ENCODE measurements at regions not wholly inside any gene's neighbourhood (a gene's known extent, or its start where the extent isn't known, plus 50 kb on each side); places are given as distances from the start of the nearest gene placed in this dataset.
A peak's percentile ranks its signal among the peaks of the same experiment; 100 is the strongest.
"Not testable (repeated sequence)": the region's sequence is repeated elsewhere in the genome, so short reads cannot be mapped to it uniquely, and the experiment has no call there.

DNA sequence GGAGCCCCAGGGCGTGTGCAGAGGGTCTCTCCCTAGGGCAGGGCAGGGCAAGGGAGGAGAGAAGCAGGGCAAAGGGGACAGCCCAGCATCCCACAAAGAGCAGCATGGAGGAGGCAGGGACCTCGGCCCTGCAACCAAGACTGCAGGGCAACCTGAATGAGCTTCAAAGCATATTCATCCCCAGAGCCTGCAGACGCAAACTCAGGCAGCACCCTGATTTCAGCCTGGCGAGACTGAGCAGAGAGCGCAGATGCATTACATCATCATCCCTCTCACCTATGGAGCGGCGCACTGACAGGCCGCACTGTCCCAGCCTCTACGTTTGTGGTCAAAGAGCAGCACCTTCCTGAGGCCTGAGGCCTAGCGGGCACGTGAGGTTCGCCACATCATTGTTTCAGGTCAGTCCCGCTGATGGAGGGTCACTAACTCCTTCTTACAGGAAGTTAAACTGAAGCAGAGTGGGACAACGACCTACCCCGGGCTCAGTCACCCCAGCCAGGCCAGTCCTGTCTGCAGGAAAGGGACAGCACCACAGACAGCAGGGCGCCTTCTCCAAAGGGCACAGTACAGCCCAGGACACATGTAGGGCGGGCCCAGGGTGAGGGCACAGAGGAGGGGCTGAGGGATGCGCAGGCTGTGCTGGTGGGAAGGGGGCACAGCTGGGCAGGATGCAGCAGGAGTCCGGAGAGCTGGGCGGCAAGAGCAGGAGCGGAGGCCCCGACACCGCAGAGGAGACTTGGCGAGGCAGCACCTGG lies 67.2 kb upstream of the RAB6C start:
- DNase-seq (ENCODE audit: low spot score) = no peak

DNA sequence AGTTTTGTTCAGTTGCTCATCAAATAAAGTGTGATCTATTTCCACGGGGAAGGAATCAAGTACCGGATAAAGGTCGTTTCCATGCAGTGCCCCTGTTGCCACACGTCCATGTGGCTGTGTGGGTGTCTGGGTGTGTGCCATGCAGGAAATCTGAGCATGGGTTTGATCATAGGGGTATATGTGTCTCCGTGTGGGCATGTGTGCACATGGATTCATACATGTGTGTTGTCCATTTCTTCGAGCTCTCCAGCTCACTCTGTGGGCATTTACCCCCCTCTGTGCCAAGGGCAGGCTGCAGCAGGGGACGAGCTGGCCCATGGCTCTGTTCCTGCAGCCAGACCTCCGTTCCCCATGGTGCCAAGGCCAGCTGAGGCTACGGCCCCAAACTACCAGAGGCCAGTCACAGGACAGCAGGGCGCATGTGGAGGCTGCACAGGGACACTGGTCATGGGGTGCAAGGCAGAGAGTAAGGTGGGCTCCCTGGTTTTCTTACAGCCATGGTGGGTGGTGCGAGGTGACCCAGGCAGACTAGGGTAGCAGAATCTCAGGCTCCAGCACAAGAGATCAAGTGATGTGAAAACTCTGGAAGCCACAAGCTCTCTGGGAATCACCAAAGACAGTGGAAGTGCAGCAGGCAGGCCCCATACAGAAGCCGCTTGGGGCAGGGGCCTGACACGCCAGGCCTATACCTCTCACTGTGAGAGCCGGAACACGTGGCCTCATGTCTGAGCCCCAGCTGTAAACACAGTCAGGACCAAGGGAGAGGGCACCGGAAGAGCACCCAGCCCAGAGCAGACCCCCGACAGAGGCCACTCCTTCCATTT lies 66.4 kb upstream of the RAB6C start:
- DNase-seq (ENCODE audit: low spot score) = no peak

DNA sequence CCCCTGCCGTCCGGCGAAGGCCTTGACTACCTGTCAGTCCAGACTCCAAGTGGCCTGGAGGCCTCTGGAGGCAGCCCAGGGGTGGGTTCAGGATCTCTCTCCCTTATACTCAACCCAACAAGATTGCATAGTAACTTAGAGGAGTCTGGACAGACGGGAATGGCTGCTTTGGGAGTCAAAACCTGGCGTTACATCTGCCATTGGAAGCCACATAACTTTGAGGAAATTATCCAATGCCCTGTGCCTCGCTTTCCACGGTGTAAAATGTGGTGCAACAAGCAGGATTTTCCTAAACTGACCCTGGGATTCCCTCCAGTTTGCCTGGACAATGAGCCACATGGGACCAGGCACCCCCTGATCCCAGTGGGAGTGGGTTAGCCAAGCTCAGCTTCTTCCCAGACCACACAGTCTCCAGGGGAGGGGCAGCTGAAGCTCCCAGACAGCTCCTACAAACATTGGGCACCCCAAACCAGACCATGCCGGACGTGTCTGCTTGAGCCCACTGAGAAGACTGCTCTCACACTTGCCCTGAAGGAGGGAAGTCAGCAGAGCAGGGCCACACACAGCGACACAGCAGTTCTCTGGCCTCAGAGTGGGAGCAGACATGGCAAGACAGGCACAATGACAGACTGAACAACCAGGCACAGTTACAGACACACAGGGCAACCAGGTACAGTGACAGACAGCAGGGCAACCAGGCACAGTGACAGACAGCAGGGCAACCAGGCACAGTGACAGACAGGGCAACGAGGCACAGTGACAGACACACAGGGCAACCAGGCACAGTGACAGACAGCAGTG lies 65.6 kb upstream of the RAB6C start:
- no peak for DNase-seq (ENCODE audit: low spot score)

DNA sequence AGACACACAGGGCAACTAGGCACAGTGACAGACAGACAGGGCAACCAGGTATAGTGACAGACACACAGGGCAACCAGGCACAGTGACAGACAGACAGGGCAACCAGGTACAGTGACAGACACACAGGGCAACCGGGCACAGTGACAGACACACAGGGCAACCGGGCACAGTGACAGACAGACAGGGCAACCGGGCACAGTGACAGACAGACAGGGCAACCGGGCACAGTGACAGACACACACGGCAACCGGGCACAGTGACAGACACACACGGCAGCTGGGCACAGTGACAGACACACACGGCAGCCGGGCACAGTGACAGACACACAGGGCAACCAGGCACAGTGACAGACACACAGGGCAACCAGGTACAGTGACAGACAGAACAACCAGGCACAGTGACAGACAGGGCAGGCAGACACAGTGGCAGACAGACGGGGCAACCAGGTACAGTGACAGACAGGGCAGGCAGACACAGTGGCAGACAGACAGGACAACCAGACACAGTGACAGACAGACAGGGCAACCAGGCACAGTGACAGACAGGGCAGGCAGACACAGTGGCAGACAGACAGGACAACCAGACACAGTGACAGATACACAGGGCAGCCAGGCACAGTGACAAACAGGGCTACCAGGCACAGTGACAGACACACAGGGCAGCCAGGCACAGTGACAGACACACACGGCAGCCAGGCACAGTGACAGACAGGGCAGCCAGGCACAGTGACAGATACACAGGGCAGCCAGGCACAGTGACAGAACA lies 64.7 kb upstream of the RAB6C start:
- DNase-seq (ENCODE audit: low spot score) = no peak

DNA sequence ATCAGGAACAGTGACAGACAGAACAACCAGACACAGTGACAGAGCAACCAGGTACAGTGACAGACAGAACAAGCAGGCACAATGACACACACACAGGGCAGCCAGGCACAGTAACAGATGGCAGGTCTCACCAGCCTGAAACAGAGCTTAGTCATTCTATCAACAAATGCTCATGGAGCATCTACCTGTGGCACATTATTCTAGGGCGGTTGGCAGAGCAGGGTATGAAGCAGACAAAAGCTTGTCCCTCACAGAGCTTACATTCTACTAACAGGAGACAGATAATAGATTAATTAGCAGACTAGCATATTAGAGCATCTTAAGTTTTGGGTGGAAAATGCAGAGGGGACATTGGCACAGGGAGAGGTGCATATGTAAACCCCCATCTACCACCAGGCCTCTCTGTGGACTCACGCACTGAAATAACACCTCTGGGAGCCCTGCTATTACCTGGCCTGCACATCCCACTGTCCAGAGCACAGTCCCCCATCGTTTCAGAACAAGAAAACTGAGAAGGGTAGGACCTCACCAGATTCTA lies 64.1 kb upstream of the RAB6C start:
- peak; percentile 23 for DNase-seq (ENCODE audit: low spot score)

DNA sequence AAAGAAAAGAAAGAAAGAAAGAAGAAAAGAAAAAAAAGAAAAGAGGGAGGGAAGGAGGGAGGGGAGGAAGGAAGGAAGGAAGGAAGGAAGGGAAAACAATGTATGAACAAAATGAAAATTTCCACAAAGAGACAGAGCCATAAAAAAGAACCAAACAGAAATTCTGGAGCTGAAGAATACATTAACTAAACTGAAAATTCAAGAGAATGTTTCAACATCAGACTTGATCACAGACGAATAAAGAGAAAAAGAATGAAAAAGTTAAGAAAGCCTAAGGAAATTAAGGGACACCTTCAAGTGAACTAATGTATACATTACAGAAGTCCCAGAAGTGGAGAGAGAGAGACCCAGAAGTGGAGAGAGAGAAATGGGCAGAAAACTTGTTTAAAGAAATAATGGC lies 60.9 kb upstream of the RAB6C start:
- no peak for DNase-seq (ENCODE audit: low spot score)

DNA sequence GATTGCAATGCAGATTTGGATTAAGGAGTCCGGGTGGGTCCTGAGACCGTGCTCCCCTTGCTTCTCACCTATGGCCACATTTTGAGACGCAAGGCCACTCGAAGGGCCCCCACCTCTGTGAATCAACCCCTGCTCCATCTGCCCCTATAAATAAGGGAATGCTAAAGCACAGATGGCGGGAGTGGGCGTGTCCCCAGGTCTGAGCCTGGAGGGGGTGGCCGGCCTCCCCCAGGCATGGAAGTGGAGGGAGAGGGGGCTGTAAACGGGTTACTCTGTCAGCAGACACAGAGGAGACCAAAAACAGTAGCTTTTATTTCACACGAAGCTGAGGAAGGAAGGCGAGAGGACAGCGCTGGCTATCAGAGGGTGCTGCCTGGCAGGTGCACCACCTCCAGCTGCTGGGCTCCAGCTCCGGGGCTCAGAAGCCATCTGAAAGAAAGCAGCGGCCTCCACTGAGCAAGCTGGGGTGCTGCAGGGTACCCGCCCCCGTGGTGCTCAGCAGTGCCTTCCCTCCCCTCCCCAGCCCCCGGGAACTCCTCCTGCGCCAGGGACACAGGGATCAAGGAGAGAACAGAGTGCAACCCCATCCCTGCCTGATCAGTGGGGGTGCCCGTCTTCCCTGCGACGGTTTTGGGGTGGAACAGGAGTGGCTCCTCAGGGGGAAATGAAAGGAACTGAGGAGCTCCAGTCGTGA lies 56.7 kb upstream of the RAB6C start:
- no peak for DNase-seq (ENCODE audit: low spot score)

DNA sequence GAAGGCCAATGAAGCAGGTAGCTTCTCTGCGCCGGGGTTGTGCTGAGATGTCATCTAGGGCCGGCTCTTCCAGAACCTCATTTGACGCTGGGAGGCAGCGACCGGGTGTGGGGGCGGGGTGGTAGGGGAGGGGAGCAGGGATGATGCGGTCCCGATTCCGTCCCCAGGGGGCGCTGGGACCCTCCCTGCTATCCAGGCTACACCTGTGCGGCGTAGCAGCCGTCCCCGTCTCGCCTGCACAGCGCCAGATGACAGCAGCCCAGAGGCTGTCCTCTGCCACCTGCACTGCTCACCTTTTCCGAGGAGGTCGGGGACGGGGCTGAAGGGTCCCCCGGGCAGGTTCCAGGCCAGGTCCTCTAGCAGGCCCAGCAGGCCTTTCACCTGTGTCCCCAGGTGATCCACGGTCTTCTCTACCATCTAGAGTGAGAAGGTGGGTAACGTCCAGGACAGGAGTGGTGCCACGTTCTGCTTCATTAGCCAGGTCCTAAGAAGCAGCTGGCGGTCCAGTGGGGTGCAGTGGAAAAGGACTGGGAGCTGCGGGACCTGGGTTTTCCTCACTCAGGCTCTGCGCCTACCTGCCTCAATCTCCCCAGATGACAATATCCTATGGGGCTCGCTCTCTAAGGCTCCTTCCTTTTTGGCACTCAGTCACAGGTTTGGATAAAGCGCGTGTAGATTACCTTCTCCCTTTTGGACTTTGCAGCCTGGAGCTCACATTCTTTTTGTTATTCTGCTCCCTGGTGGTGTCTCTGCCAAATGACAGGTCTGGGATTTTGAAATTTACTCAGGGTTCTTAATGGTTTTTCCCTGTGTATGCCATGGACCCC lies 56.0 kb upstream of the RAB6C start:
- peak; percentile 49 for DNase-seq (ENCODE audit: low spot score)

DNA sequence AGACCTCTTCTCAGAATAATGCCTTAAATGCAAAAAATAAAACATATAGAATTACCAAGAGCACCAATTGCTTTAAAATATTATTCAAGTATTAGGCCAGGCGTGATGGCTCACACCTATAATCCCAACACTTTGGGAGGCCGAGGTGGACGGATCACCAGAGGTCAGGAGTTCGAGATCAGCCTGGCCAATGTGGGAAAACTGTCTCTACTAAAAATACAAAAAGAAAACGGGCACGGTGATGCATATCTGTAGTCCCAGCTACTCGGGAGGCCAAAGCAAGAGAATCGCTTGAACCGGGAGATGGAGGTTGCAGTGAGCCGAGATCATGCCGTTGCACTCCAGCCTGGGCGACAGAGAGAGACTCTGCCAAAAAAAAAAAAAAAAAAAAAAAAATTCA lies 55.4 kb upstream of the RAB6C start:
- not testable (repeated sequence) for DNase-seq (ENCODE audit: low spot score)

DNA sequence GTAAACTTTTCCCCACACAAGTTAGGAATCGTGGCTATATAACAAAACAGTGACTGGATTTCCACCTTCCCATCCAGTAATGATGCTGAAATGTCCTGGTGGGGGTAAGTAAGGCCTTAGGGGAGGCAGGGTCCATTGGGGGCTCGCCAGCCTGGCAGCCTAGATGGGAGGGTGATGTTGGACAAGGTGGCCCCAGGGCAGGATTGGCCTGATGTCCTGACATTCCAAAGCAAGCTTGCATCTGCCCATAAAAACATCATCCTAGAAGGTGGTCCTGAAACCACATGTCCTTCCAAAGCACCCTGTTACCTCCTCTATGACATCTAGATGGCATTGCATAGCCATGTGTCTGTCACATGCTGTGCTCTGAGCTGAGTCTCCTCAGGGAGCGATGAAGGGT lies 54.1 kb upstream of the RAB6C start:
- DNase-seq (ENCODE audit: low spot score) = no peak

DNA sequence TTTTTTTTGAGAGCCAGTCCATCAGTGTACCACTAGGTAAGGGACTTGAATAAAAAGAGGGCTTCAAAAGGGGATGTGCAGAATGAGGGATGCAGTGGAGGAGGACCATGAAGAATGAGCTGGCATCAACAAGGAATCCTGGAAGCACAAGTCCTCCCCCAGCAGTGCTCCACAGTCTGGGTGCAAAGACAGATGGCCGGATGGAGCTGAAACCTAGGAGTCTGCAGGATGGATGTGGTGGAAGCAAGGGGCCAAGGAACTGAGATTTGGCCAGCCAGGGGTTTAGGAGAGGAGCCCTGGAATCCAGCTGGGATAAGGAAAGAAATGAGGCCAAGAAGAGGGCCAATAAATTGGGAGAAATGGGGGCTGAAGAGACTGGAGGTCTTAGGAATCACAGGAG lies 51.8 kb upstream of the RAB6C start:
- DNase-seq (ENCODE audit: low spot score) = no peak

DNA sequence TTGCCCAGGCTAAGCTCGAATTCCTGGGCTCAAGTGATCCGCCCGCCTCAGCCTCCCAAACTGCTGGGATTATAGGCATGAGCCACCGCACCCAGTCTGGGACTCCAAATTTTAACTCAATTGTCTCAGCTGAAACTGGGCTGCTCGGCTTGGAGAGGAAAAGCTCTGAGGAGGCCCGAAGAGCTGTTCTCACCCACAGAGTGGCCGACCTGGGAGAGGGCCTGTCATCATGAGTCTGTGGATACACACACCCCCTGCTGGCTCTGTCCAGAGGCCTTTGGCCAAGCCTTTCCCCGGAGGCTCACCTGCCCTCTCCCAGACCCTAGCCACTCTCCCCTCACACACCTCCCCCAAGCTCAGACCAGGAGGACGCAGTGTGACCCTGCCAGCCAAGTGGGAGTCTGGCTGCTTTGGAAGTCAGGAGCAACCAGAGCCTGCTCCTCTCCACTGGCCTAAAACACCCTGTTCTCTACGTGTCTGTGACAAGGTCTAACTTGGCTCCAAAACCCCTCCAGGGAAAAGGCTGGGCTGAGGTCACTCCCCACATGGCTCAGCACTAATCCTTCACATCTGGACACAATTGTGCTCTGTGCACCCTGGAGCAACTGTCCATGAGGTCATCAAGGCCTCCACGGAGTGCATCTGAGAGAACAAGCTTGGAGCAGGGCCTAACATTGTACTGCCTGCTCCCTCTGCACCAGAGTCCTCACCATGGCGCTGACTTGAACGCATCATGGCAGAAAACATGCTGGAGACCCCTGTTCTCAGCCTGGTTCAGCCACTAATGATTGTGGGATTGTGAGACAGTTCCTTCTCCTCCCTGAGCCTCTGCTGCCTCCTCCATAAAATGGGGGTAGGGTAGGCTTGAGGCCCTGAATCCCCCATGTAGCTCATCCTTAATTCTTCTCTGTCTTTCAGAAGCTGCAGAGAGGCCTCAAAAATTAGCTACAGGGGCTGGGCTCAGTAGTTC lies 49.9 kb upstream of the RAB6C start:
- no peak for DNase-seq (ENCODE audit: low spot score)
